ENCODE measurements at regions not wholly inside any gene's neighbourhood (a gene's known extent, or its start where the extent isn't known, plus 50 kb on each side); places are given as distances from the start of the nearest gene placed in this dataset.

DNA sequence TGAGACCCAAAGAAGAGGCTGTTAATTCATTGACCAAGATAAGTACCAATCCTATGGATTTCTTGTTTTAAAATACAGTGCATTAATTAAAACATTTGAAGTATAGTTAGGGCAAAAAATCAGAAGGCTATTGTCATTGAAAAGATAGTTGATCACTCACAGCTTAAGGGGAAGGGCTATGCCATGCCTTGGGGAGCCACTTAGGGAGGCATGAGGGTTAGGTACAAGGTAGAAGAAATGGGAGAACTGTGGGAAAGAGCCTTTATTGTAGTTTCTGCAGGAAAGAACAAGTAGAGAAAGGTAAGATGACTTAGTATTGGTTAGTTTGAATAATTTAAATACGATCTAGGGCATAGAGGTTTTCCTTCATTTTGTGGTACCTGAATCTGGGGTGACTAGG lies 1285.5 kb upstream of the TMEFF2 start:
- TF ChIP-seq CTCF (conservative IDR thresholded peaks at IDR 0.05) (no peak), EZH2 (IDR thresholded peaks at IDR 0.05; ENCODE audit: low read depth) (no peak)

All from PC-9 (cell line).